Large intestine (tissue), 3 donors: ENCODE measurements at regions not wholly inside any gene's neighbourhood (a gene's known extent, or its start where the extent isn't known, plus 50 kb on each side); places are given as distances from the start of the nearest gene placed in this dataset.

Experiments used
- DNase-seq, 2 donors: peaks; one replicate each; pipeline versions ENCODE4 v3.0.0 to v3.0.0-alpha.2; 2013
- H3K27ac ChIP-seq: one replicate; pipeline ENCODE4 v1.5.1; 2013; ENCODE audit warnings: low read length
- H3K27me3 ChIP-seq: 2 replicates; pipeline ENCODE4 v1.6.1; 2013; ENCODE audit warnings: low read length; ENCODE audit not compliant: control insufficient read depth, insufficient read depth
- H3K36me3 ChIP-seq: 2 replicates; pipeline ENCODE4 v1.6.1; 2013; ENCODE audit warnings: low read length; ENCODE audit not compliant: control insufficient read depth, insufficient read depth
- H3K4me1 ChIP-seq: one replicate; pipeline ENCODE4 v1.6.1; 2013; ENCODE audit warnings: low read length; ENCODE audit not compliant: control insufficient read depth, insufficient read depth
- H3K4me3 ChIP-seq: one replicate; pipeline ENCODE4 v1.5.1; 2013; ENCODE audit warnings: low read length
- H3K9me3 ChIP-seq: one replicate; pipeline ENCODE4 v1.6.1; 2013; ENCODE audit warnings: mild to moderate bottlenecking, low read depth, low read length, moderate library complexity; ENCODE audit not compliant: control insufficient read depth
- WGBS: methylation state at CpG from one replicate; pipeline ENCODE4 v1.1.5; 2013; ENCODE audit warnings: low lambda C conversion rate; ENCODE audit not compliant: insufficient coverage; 5-methylcytosine and 5-hydroxymethylcytosine counted together

- H3K9me3 ChIP-seq: no peaks in the 10 kb centered on the region
Measured at GRCh38 chr7:145681159-145681558, 435.4 kb upstream of the CNTNAP2 start.

GRCh38 chr7:145665499-145666258 is 450.9 kb upstream of the CNTNAP2 start:
- no peak for DNase-seq
- no peak overlapping the region for H3K4me3 ChIP-seq
- no peaks in the 10 kb centered on the region for H3K36me3 ChIP-seq
- no peak overlapping the region for H3K27ac ChIP-seq
- H3K9me3 ChIP-seq: no peaks in the 10 kb centered on the region
- no peaks in the 10 kb centered on the region for H3K27me3 ChIP-seq
- H3K4me1 ChIP-seq: no peaks in the 10 kb centered on the region
- 97% methylated on average over 3 of the region's 3 CpGs for WGBS

More at GRCh38 chr7:145681159-145681558, 435.4 kb upstream of the CNTNAP2 start:
- DNase-seq: no peak
- H3K27me3 ChIP-seq: no peaks in the 10 kb centered on the region
- no peak overlapping the region for H3K4me3 ChIP-seq
- no peak overlapping the region for H3K27ac ChIP-seq
- H3K36me3 ChIP-seq: no peaks in the 10 kb centered on the region
- H3K4me1 ChIP-seq: no peaks in the 10 kb centered on the region

GRCh38 chr7:145655666-145656065 is 460.9 kb upstream of the CNTNAP2 start:
- H3K9me3 ChIP-seq: no peaks in the 10 kb centered on the region
- no peak overlapping the region for H3K4me3 ChIP-seq
- no peak for DNase-seq
- H3K27me3 ChIP-seq: no peaks in the 10 kb centered on the region
- no peaks in the 10 kb centered on the region for H3K4me1 ChIP-seq
- 80% methylated on average over 1 of the region's 1 CpG for WGBS
- H3K27ac ChIP-seq: no peak overlapping the region
- no peaks in the 10 kb centered on the region for H3K36me3 ChIP-seq

GRCh38 chr7:145645135-145645515 is 471.5 kb upstream of the CNTNAP2 start:
- no peak for DNase-seq
- no peaks in the 10 kb centered on the region for H3K27me3 ChIP-seq
- no peak overlapping the region for H3K27ac ChIP-seq
- no CpG with 5 or more reads among the region's 6 CpGs for whole genome bisulfite sequencing
- H3K4me3 ChIP-seq: no peak overlapping the region
- H3K9me3 ChIP-seq: no peaks in the 10 kb centered on the region
- H3K36me3 ChIP-seq: no peaks in the 10 kb centered on the region
- no peaks in the 10 kb centered on the region for H3K4me1 ChIP-seq

- WGBS: no CpG with 5 or more reads among the region's 9 CpGs
- no peak for DNase-seq
- Histone ChIP-seq H3K27me3 (no peaks in the 10 kb centered on the region), H3K4me3 (no peak overlapping the region), H3K36me3 (no peaks in the 10 kb centered on the region), H3K4me1 (no peaks in the 10 kb centered on the region), H3K9me3 (no peaks in the 10 kb centered on the region), H3K27ac (no peak overlapping the region)
Measured at GRCh38 chr7:145644426-145645134, 472.0 kb upstream of the CNTNAP2 start.

- Histone ChIP-seq H3K9me3 (no peaks in the 10 kb centered on the region), H3K27me3 (no peaks in the 10 kb centered on the region), H3K4me3 (no peak overlapping the region), H3K36me3 (no peaks in the 10 kb centered on the region), H3K4me1 (no peaks in the 10 kb centered on the region), H3K27ac (no peak overlapping the region)
- no peak for DNase-seq
- no CpG with 5 or more reads among the region's 3 CpGs for WGBS
Measured at GRCh38 chr7:145643981-145644380, 472.6 kb upstream of the CNTNAP2 start.

- no peak for DNase-seq
- H3K9me3 ChIP-seq: no peaks in the 10 kb centered on the region
- WGBS: no CpG with 5 or more reads among the region's 2 CpGs
- no peak overlapping the region for H3K4me3 ChIP-seq
- H3K27ac ChIP-seq: no peak overlapping the region
- H3K4me1 ChIP-seq: no peaks in the 10 kb centered on the region
- no peaks in the 10 kb centered on the region for H3K36me3 ChIP-seq
- H3K27me3 ChIP-seq: no peaks in the 10 kb centered on the region
Measured at GRCh38 chr7:145633513-145633912, 483.1 kb upstream of the CNTNAP2 start.

GRCh38 chr7:145624618-145625017 is 492.0 kb upstream of the CNTNAP2 start:
- no peaks in the 10 kb centered on the region for H3K27me3 ChIP-seq
- no peaks in the 10 kb centered on the region for H3K4me1 ChIP-seq
- no peaks in the 10 kb centered on the region for H3K9me3 ChIP-seq
- no peaks in the 10 kb centered on the region for H3K36me3 ChIP-seq
- 100% methylated on average over 1 of the region's 1 CpG for WGBS
- H3K27ac ChIP-seq: no peak overlapping the region
- H3K4me3 ChIP-seq: no peak overlapping the region
- no peak for DNase-seq

GRCh38 chr7:145605963-145606362 is 510.6 kb upstream of the CNTNAP2 start:
- Histone ChIP-seq H3K4me1 (no peaks in the 10 kb centered on the region), H3K9me3 (peaks cover 2% of the 10 kb centered on the region), H3K27ac (no peak overlapping the region), H3K27me3 (no peaks in the 10 kb centered on the region), H3K36me3 (no peaks in the 10 kb centered on the region), H3K4me3 (no peak overlapping the region)
- WGBS: 83% methylated on average over 4 of the region's 5 CpGs
- DNase-seq: no peak

GRCh38 chr7:145599376-145599775 is 517.2 kb upstream of the CNTNAP2 start:
- WGBS: no CpG with 5 or more reads among the region's 1 CpG
- Histone ChIP-seq H3K4me3 (no peak overlapping the region), H3K27me3 (no peaks in the 10 kb centered on the region), H3K36me3 (no peaks in the 10 kb centered on the region), H3K27ac (no peak overlapping the region), H3K9me3 (no peaks in the 10 kb centered on the region), H3K4me1 (no peaks in the 10 kb centered on the region)
- no peak for DNase-seq

- DNase-seq: no peak
- Histone ChIP-seq H3K27ac (no peak overlapping the region), H3K9me3 (peaks cover 4% of the 10 kb centered on the region), H3K4me1 (no peaks in the 10 kb centered on the region), H3K4me3 (no peak overlapping the region), H3K36me3 (no peaks in the 10 kb centered on the region), H3K27me3 (no peaks in the 10 kb centered on the region)
- 40% methylated on average over 1 of the region's 1 CpG for WGBS
Measured at GRCh38 chr7:145584401-145584800, 532.2 kb upstream of the CNTNAP2 start.
